HepG2 (cell line): ENCODE measurements at regions not wholly inside any gene's neighbourhood (a gene's known extent, or its start where the extent isn't known, plus 50 kb on each side); places are given as distances from the start of the nearest gene placed in this dataset.

Experiments used
- AHR ChIP-seq: IDR thresholded peaks from 2 replicates; pipeline ENCODE4 v1.6.1; 2018; ENCODE audit warnings: missing genetic modification reagents, missing compliant biosample characterization
- BRCA1 ChIP-seq: sonication (generic); formaldehyde crosslinking; IDR thresholded peaks from 2 replicates; pipeline ENCODE4 v1.4.0; 2020; ENCODE audit warnings: missing genetic modification reagents
- RAD21 ChIP-seq: fragments of 450-650 bp; formaldehyde crosslinking; IDR thresholded peaks from 2 replicates; pipeline ENCODE4 v1.5.0; 2020; ENCODE audit warnings: mild to moderate bottlenecking
- RELA ChIP-seq: sonication (generic); formaldehyde crosslinking; IDR thresholded peaks from 2 replicates; pipeline ENCODE4 v1.4.0; 2020; ENCODE audit warnings: missing genetic modification reagents
- TAF1 ChIP-seq: sonication (generic); formaldehyde crosslinking; IDR thresholded peaks from 2 replicates; pipeline ENCODE4 v1.4.0; 2020; ENCODE audit warnings: missing genetic modification reagents
- ZFX ChIP-seq: sonication (generic); formaldehyde crosslinking; IDR thresholded peaks from 2 replicates; pipeline ENCODE4 v1.4.0; 2020; ENCODE audit warnings: mild to moderate bottlenecking, low read depth, missing genetic modification reagents, moderate library complexity
- ZNF136 ChIP-seq: sonication (generic); formaldehyde crosslinking; IDR thresholded peaks from 2 replicates; pipeline ENCODE4 v1.8.1; 2022; ENCODE audit warnings: low read depth, mild to moderate bottlenecking, moderate library complexity, missing genetic modification reagents
- ZNF234 ChIP-seq: sonication (generic); formaldehyde crosslinking; conservative IDR thresholded peaks from 2 replicates; pipeline ENCODE4 v1.5.1; 2020; ENCODE audit warnings: mild to moderate bottlenecking, missing genetic modification reagents

GRCh38 chr18:4636967-4637366 is 181.9 kb upstream of the DLGAP1 start:
- TF ChIP-seq RELA (CRISPR knock-in tag): no peak
- TF ChIP-seq ZFX (CRISPR knock-in tag): no peak
- TF ChIP-seq ZNF136 (CRISPR knock-in tag): no peak
- no peak for TF ChIP-seq AHR
- TF ChIP-seq RAD21 (CRISPR knock-in tag): no peak
- no peak for TF ChIP-seq ZNF234
- no peak for TF ChIP-seq TAF1
- no peak for TF ChIP-seq BRCA1 (CRISPR knock-in tag)
